ENCODE measurements at regions not wholly inside any gene's neighbourhood (a gene's known extent, or its start where the extent isn't known, plus 50 kb on each side); places are given as distances from the start of the nearest gene placed in this dataset.

DNA sequence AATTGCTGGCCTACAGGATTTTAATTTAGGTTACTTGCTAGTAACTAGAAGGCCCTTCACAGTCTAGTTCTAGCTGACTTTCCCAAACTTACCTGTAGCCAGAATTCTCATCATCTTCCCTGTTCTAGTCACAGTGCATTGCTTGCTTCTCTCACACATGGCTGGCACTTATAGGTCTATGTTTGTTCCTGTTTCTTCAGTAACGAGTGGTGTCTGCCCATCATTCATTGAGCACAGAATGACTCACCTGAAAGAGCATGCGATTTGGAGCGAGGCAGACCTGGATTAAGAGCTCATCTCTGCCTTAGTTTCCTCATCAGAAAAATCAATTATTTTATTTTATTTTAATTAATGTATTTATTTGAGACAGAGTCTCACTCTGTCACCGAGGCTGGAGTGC is 201.7 kb upstream of the ANK2 start:
- no peaks in the 10 kb centered on the region for H4K20me1 ChIP-seq (ENCODE audit: insufficient read depth, low read length)
- no TSS peak for BruUV-seq (replicated peaks)
- CTCF ChIA-PET, result no interaction called here

More for the DNA sequence above, 201.7 kb upstream of the ANK2 start:
- ATAC-seq (ENCODE audit: low read depth) (no peak), DNase-seq (no peak)
- H3K9me1 ChIP-seq (ENCODE audit: insufficient read depth, low read length), result no peaks in the 10 kb centered on the region
- H4K91ac ChIP-seq (ENCODE audit: insufficient read depth, low read depth, low read length), result no peak overlapping the region
- no peak overlapping the region for H3K4me3 ChIP-seq (ENCODE audit: insufficient read depth, low read depth, low read length)
- no peak overlapping the region for H2BK15ac ChIP-seq (ENCODE audit: low read depth, low read length)
- no peak overlapping the region for H2AFZ ChIP-seq (replicated peaks; ENCODE audit: low read length, poor library complexity)
- no peak overlapping the region for H3K9ac ChIP-seq (ENCODE audit: low read depth, low read length)
- intact Hi-C loops (cut with micrococcal nuclease), result no loop called here
- no peak overlapping the region for H3K14ac ChIP-seq (replicated peaks; ENCODE audit: low read depth, low read length)
- TF ChIP-seq MXI1 (IDR thresholded peaks at IDR 0.05; ENCODE audit: borderline replicate concordance, low read depth, low read length) (no peak), BHLHE40 (IDR thresholded peaks at IDR 0.05; ENCODE audit: low read depth, low read length) (no peak), RAD21 (IDR thresholded peaks at IDR 0.05; ENCODE audit: low read length) (no peak), RCOR1 (IDR thresholded peaks at IDR 0.05; ENCODE audit: insufficient replicate concordance, low read length) (no peak), NFE2L2 (IDR thresholded peaks at IDR 0.05; ENCODE audit: low read depth, low read length) (no peak), CEBPB (IDR thresholded peaks at IDR 0.05; ENCODE audit: low read depth, low read length) (no peak), FOS (IDR thresholded peaks at IDR 0.05; ENCODE audit: low read depth, low read length) (no peak), CHD1 (IDR thresholded peaks at IDR 0.05; ENCODE audit: low read depth, low read length) (no peak), RFX5 (IDR thresholded peaks at IDR 0.05; ENCODE audit: low read depth, low read length) (no peak), MAZ (IDR thresholded peaks at IDR 0.05; ENCODE audit: borderline replicate concordance, low read depth, low read length) (no peak), POLR2A (IDR thresholded peaks at IDR 0.05; ENCODE audit: low read depth, low read length) (no peak), MAFK (IDR thresholded peaks at IDR 0.05; ENCODE audit: low read depth, low read length) (no peak), SMC3 (IDR thresholded peaks at IDR 0.05; ENCODE audit: low read depth, low read length) (no peak)
- TF ChIP-seq, protein P1, sequence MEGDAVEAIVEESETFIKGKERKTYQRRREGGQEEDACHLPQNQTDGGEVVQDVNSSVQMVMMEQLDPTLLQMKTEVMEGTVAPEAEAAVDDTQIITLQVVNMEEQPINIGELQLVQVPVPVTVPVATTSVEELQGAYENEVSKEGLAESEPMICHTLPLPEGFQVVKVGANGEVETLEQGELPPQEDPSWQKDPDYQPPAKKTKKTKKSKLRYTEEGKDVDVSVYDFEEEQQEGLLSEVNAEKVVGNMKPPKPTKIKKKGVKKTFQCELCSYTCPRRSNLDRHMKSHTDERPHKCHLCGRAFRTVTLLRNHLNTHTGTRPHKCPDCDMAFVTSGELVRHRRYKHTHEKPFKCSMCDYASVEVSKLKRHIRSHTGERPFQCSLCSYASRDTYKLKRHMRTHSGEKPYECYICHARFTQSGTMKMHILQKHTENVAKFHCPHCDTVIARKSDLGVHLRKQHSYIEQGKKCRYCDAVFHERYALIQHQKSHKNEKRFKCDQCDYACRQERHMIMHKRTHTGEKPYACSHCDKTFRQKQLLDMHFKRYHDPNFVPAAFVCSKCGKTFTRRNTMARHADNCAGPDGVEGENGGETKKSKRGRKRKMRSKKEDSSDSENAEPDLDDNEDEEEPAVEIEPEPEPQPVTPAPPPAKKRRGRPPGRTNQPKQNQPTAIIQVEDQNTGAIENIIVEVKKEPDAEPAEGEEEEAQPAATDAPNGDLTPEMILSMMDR (conservative IDR thresholded peaks at IDR 0.05; ENCODE audit: low read depth, low read length), result no peak
- TF ChIP-seq, protein P2, sequence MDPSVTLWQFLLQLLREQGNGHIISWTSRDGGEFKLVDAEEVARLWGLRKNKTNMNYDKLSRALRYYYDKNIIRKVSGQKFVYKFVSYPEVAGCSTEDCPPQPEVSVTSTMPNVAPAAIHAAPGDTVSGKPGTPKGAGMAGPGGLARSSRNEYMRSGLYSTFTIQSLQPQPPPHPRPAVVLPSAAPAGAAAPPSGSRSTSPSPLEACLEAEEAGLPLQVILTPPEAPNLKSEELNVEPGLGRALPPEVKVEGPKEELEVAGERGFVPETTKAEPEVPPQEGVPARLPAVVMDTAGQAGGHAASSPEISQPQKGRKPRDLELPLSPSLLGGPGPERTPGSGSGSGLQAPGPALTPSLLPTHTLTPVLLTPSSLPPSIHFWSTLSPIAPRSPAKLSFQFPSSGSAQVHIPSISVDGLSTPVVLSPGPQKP (IDR thresholded peaks at IDR 0.05; ENCODE audit: borderline replicate concordance, low read depth, low read length), result no peak
- TF ChIP-seq, protein P3, sequence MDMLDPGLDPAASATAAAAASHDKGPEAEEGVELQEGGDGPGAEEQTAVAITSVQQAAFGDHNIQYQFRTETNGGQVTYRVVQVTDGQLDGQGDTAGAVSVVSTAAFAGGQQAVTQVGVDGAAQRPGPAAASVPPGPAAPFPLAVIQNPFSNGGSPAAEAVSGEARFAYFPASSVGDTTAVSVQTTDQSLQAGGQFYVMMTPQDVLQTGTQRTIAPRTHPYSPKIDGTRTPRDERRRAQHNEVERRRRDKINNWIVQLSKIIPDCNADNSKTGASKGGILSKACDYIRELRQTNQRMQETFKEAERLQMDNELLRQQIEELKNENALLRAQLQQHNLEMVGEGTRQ (IDR thresholded peaks at IDR 0.05; ENCODE audit: low read depth, low read length), result no peak
- no peak overlapping the region for H2AK5ac ChIP-seq (ENCODE audit: low read depth, low read length)
- H2AK9ac ChIP-seq (replicated peaks; ENCODE audit: low read depth, low read length, poor library complexity), result no peak overlapping the region
- H4K5ac ChIP-seq (ENCODE audit: low read depth, low read length), result no peak overlapping the region
- H3K36me3 ChIP-seq (ENCODE audit: control insufficient read depth, insufficient read depth, low read length), result no peaks in the 10 kb centered on the region
- H3K4ac ChIP-seq (ENCODE audit: low read depth, low read length), result no peak overlapping the region
- H3K56ac ChIP-seq (ENCODE audit: extremely low read depth, insufficient read depth, low read length), result no peak overlapping the region
- no peak overlapping the region for H3K27ac ChIP-seq (ENCODE audit: insufficient read depth, low read length)
- no peak overlapping the region for H2BK20ac ChIP-seq (ENCODE audit: low read depth, low read length)
- H3K27me3 ChIP-seq (ENCODE audit: control insufficient read depth, insufficient read depth, low read length), result no peaks in the 10 kb centered on the region
- no peak overlapping the region for H4K8ac ChIP-seq (ENCODE audit: low read depth in 2 of 2, low read length in 2 of 2)
- no peak overlapping the region for H3K18ac ChIP-seq (ENCODE audit: low read depth, low read length)
- no peaks in the 10 kb centered on the region for H3K79me1 ChIP-seq (ENCODE audit: low read depth in 1 of 2, low read length in 2 of 2)
- in situ Hi-C loops (cut with MboI; ENCODE audit: low sequenced_read_pairs), result no loop called here
- POLR2A ChIA-PET (ENCODE audit: unreplicated experiment), result no interaction called here
- WGBS, 2 experiments (ENCODE audit: extremely low coverage in 2 of 2, insufficient read length in 1 of 2), result 75% methylated on average over 1 of the region's 4 CpGs; no CpG with 5 or more reads in 1 of the 2 experiments
- no peak overlapping the region for H3K4me2 ChIP-seq (ENCODE audit: low read depth, low read length)
- dilution Hi-C loops (cut with HindIII; ENCODE audit: low sequenced_read_pairs, unreplicated experiment), result no loop called here
- H3K4me1 ChIP-seq (ENCODE audit: control insufficient read depth, insufficient read depth, low read length), result no peaks in the 10 kb centered on the region
- no peaks in the 10 kb centered on the region for H3K9me3 ChIP-seq (ENCODE audit: control insufficient read depth, insufficient read depth, low read length)
- no peak overlapping the region for H2BK5ac ChIP-seq (ENCODE audit: low read depth, low read length, poor library complexity, severe bottlenecking)
- no peak overlapping the region for H2BK120ac ChIP-seq (ENCODE audit: low read depth, low read length)
- H3K23ac ChIP-seq (ENCODE audit: low read depth, low read length), result no peak overlapping the region

All from IMR-90 (cell line).